HFFc6 (cell line): ENCODE measurements at regions not wholly inside any gene's neighbourhood (a gene's known extent, or its start where the extent isn't known, plus 50 kb on each side); places are given as distances from the start of the nearest gene placed in this dataset.
"Not testable (repeated sequence)": the region's sequence is repeated elsewhere in the genome, so short reads cannot be mapped to it uniquely, and the experiment has no call there.

Experiments used
- DNase-seq: peaks from one replicate; pipeline ENCODE4 v3.0.0-alpha.2; 2018
- H3K27ac Mint-ChIP-seq: 2 replicates; pipeline ENCODE4 v1.8.0; 2020; ENCODE audit warnings: mild to moderate bottlenecking, mixed read lengths
- H3K27me3 Mint-ChIP-seq: 2 replicates; pipeline ENCODE4 v1.8.0; 2021; ENCODE audit warnings: mild to moderate bottlenecking, moderate library complexity, mixed read lengths; ENCODE audit not compliant: insufficient read depth
- H3K36me3 Mint-ChIP-seq: 2 replicates; pipeline ENCODE4 v1.8.0; 2021; ENCODE audit warnings: low read depth, mixed read lengths
- H3K4me1 Mint-ChIP-seq: 2 replicates; pipeline ENCODE4 v1.8.0; 2020; ENCODE audit warnings: low read depth, mixed read lengths
- H3K4me3 Mint-ChIP-seq: 2 replicates; pipeline ENCODE4 v1.8.0; 2020; ENCODE audit warnings: mild to moderate bottlenecking, moderate library complexity, mixed read lengths
- H3K9me3 Mint-ChIP-seq: 2 replicates; pipeline ENCODE4 v1.8.0; 2020; ENCODE audit warnings: mild to moderate bottlenecking, mixed read lengths
- CTCF ChIP-seq: fragments of 200-600 bp; sonication (generic); IDR thresholded peaks from 2 replicates; pipeline ENCODE4 v1.5.0; 2021; ENCODE audit warnings: antibody characterized with exemption, mild to moderate bottlenecking

GRCh38 chr15:60265057-60265456 lies 132.7 kb downstream of the ANXA2 start:
- Mint-ChIP-seq H3K4me1 (no peaks in the 10 kb centered on the region), H3K9me3 (no peaks in the 10 kb centered on the region), H3K36me3 (no peaks in the 10 kb centered on the region), H3K4me3 (no peak overlapping the region), H3K27me3 (peaks cover 10% of the 10 kb centered on the region), H3K27ac (no peak overlapping the region)
- no peak for TF ChIP-seq CTCF
- no peak for DNase-seq

GRCh38 chr15:60272623-60273022 lies 125.2 kb downstream of the ANXA2 start:
- no peak for DNase-seq
- no peaks in the 10 kb centered on the region for H3K4me1 Mint-ChIP-seq
- TF ChIP-seq CTCF = no peak
- H3K9me3 Mint-ChIP-seq = peaks cover 10% of the 10 kb centered on the region
- peaks cover 11% of the 10 kb centered on the region; the same call in 1 of the 2 replicates for H3K27me3 Mint-ChIP-seq
- peaks cover 12% of the 10 kb centered on the region for H3K36me3 Mint-ChIP-seq
- H3K27ac Mint-ChIP-seq = no peak overlapping the region
- no peak overlapping the region for H3K4me3 Mint-ChIP-seq

- Mint-ChIP-seq H3K9me3 (peaks cover 10% of the 10 kb centered on the region), H3K36me3 (peaks cover 12% of the 10 kb centered on the region), H3K27me3 (peaks cover 8% of the 10 kb centered on the region; the same call in 1 of the 2 replicates), H3K4me3 (no peak overlapping the region), H3K4me1 (no peaks in the 10 kb centered on the region), H3K27ac (no peak overlapping the region)
- no peak for DNase-seq
- no peak for TF ChIP-seq CTCF
Measured at GRCh38 chr15:60275624-60276023, 122.2 kb downstream of the ANXA2 start.

- peaks cover 5% of the 10 kb centered on the region; the same call in 1 of the 2 replicates for H3K27me3 Mint-ChIP-seq
- peaks cover 12% of the 10 kb centered on the region for H3K36me3 Mint-ChIP-seq
- DNase-seq = no peak
- H3K27ac Mint-ChIP-seq = no peak overlapping the region
- no peak overlapping the region for H3K4me3 Mint-ChIP-seq
- peaks cover 10% of the 10 kb centered on the region for H3K9me3 Mint-ChIP-seq
- H3K4me1 Mint-ChIP-seq = no peaks in the 10 kb centered on the region
- TF ChIP-seq CTCF = no peak
Measured at GRCh38 chr15:60278879-60279278, 118.9 kb downstream of the ANXA2 start.

- H3K36me3 Mint-ChIP-seq = peaks cover 8% of the 10 kb centered on the region
- no peaks in the 10 kb centered on the region for H3K4me1 Mint-ChIP-seq
- no peak overlapping the region for H3K4me3 Mint-ChIP-seq
- H3K9me3 Mint-ChIP-seq = peaks cover 8% of the 10 kb centered on the region
- H3K27ac Mint-ChIP-seq = no peak overlapping the region
- TF ChIP-seq CTCF = no peak
- H3K27me3 Mint-ChIP-seq = peaks cover 8% of the 10 kb centered on the region; the same call in 1 of the 2 replicates
- DNase-seq = no peak
Measured at GRCh38 chr15:60280259-60280658, 117.5 kb downstream of the ANXA2 start.

GRCh38 chr15:60283936-60284335 lies 113.8 kb downstream of the ANXA2 start:
- Mint-ChIP-seq H3K4me3 (no peak overlapping the region), H3K27me3 (peaks cover 7% of the 10 kb centered on the region; the same call in 1 of the 2 replicates), H3K27ac (no peak overlapping the region), H3K9me3 (no peaks in the 10 kb centered on the region), H3K4me1 (no peaks in the 10 kb centered on the region), H3K36me3 (no peaks in the 10 kb centered on the region)
- no peak for TF ChIP-seq CTCF
- DNase-seq = no peak

- not testable (repeated sequence) for H3K27ac Mint-ChIP-seq, H3K36me3 Mint-ChIP-seq, H3K4me3 Mint-ChIP-seq, DNase-seq, H3K9me3 Mint-ChIP-seq, H3K4me1 Mint-ChIP-seq
- H3K27me3 Mint-ChIP-seq = peaks cover 14% of the 10 kb centered on the region; the same call in 1 of the 2 replicates
Measured at GRCh38 chr15:60295901-60296300, 101.9 kb downstream of the ANXA2 start.
